H1 (cell line): ENCODE measurements at regions not wholly inside any gene's neighbourhood (a gene's known extent, or its start where the extent isn't known, plus 50 kb on each side); places are given as distances from the start of the nearest gene placed in this dataset.

Experiments used
- CTCF ChIA-PET: fragments of 300-600 bp; sonication (Branson Sonifier 250); formaldehyde crosslinking; loops from one replicate; lab custom pipeline; 2021; ENCODE audit not compliant: partially characterized antibody; lab: Charles Lee
- POLR2A ChIA-PET: fragments of 300-600 bp; sonication (Branson Sonifier 250); formaldehyde crosslinking; loops from one replicate; lab custom pipeline; 2021; ENCODE audit warnings: inconsistent platforms; ENCODE audit not compliant: partially characterized antibody; lab: Charles Lee
- DNase-seq, 2 experiments: peaks; one replicate each; pipeline versions ENCODE4 v3.0.0 to v3.0.0-alpha.2; 2010 to 2022; ENCODE audit warnings: low spot score in 2 of 2, low read depth in 1 of 2, mixed read lengths in 1 of 2
- FAIRE-seq: peaks from 2 replicates; lab custom pipeline; 2011; peaks lifted over from hg19 to GRCh38; lab: Jason Lieb, UNC
- H2AFZ ChIP-seq: 2 replicates; pipeline ENCODE4 v1.8.1; 2012; ENCODE audit warnings: low read length, inconsistent platforms
- H2AK5ac ChIP-seq: 2 replicates; pipeline ENCODE4 v1.6.1; 2013; ENCODE audit warnings: low read depth, low read length
- H2BK120ac ChIP-seq: replicated peaks from 2 replicates; pipeline ENCODE3; 2013; ENCODE audit warnings: low read depth, low read length, inconsistent platforms
- H2BK12ac ChIP-seq: 2 replicates; pipeline ENCODE4 v1.6.1; 2013; ENCODE audit warnings: low read depth, low read length
- H2BK15ac ChIP-seq: 2 replicates; pipeline ENCODE4 v1.6.1; 2013; ENCODE audit warnings: low read length
- H2BK20ac ChIP-seq: 2 replicates; pipeline ENCODE4 v1.6.1; 2013; ENCODE audit warnings: low read length
- H2BK5ac ChIP-seq: 2 replicates; pipeline ENCODE4 v1.6.1; 2013; ENCODE audit warnings: low read depth, low read length
- H3K14ac ChIP-seq: 2 replicates; pipeline ENCODE4 v1.6.1; 2013; ENCODE audit warnings: inconsistent platforms; ENCODE audit not compliant: insufficient read length
- H3K18ac ChIP-seq: 2 replicates; pipeline ENCODE4 v1.6.1; 2013; ENCODE audit warnings: low read length; ENCODE audit errors: extremely low read depth
- H3K23ac ChIP-seq: 2 replicates; pipeline ENCODE4 v1.6.1; 2013; ENCODE audit warnings: inconsistent platforms; ENCODE audit not compliant: insufficient read length
- H3K23me2 ChIP-seq: 2 replicates; pipeline ENCODE4 v1.6.1; 2013; ENCODE audit warnings: low read depth, low read length
- H3K27ac ChIP-seq: 2 replicates; pipeline ENCODE4 v1.6.1; 2011; ENCODE audit warnings: low read depth, low read length, inconsistent platforms
- H3K27me3 ChIP-seq, 4 experiments: replicated peaks in 1 of 4; 1 replicate in 1 of 4; 2 replicates in 3 of 4; pipeline versions ENCODE4 v1.6.1 to v1.8.1; 2011 to 2013; ENCODE audit warnings: low read length in 3 of 4, mild to moderate bottlenecking in 3 of 4, inconsistent platforms in 2 of 4, mixed read lengths in 2 of 4, moderate library complexity in 1 of 4; ENCODE audit not compliant: control insufficient read depth in 3 of 4, insufficient read depth in 3 of 4; ENCODE audit errors: extremely low read depth in 1 of 4
- H3K36me3 ChIP-seq, 4 experiments: 2 replicates each; pipeline versions ENCODE4 v1.6.1 to v1.8.1; 2011 to 2013; ENCODE audit warnings: mild to moderate bottlenecking in 4 of 4, low read length in 3 of 4, moderate library complexity in 2 of 4, control low read depth in 1 of 4, inconsistent platforms in 1 of 4; ENCODE audit not compliant: insufficient read depth in 4 of 4, control insufficient read depth in 2 of 4
- H3K4ac ChIP-seq: replicated peaks from 2 replicates; pipeline ENCODE3; 2013; ENCODE audit warnings: low read length, low read depth, mixed read lengths, inconsistent platforms; ENCODE audit not compliant: insufficient read length
- H3K4me1 ChIP-seq, 4 experiments: replicated peaks in 1 of 4; 1 replicate in 1 of 4; 2 replicates in 3 of 4; pipeline versions ENCODE4 v1.6.1 to v1.8.1; 2011 to 2013; ENCODE audit warnings: low read length in 3 of 4, inconsistent platforms in 2 of 4, mixed read lengths in 1 of 4; ENCODE audit not compliant: insufficient read depth in 4 of 4, control insufficient read depth in 3 of 4
- H3K4me2 ChIP-seq, 2 experiments: 2 replicates each; pipeline versions ENCODE4 v1.6.1 to v1.8.1; 2011 to 2013; ENCODE audit warnings: low read depth in 2 of 2, low read length in 2 of 2, control low read depth in 1 of 2, inconsistent platforms in 1 of 2, mild to moderate bottlenecking in 1 of 2; ENCODE audit not compliant: insufficient read depth in 1 of 2
- H3K4me3 ChIP-seq, 4 experiments: fragments of 200-600, 300-600 bp in 1 of 4; sonication (generic), shearing (Covaris generic), sonication (Bioruptor Twin) in 1 of 4; 2 replicates each; pipeline versions ENCODE4 v1.5.1 to v1.8.1; 2011 to 2016; ENCODE audit warnings: low read length in 4 of 4, low read depth in 3 of 4, control low read depth in 2 of 4, inconsistent platforms in 2 of 4, mild to moderate bottlenecking in 2 of 4, mixed read lengths in 1 of 4, moderate library complexity in 1 of 4; ENCODE audit not compliant: insufficient read depth in 2 of 4; ENCODE audit errors: extremely low read depth in 1 of 4
- H3K56ac ChIP-seq: replicated peaks from 2 replicates; pipeline ENCODE3; 2013; ENCODE audit warnings: low read depth, mild to moderate bottlenecking, mixed read lengths, low read length, inconsistent platforms; ENCODE audit not compliant: insufficient read length
- H3K79me1 ChIP-seq: 2 replicates; pipeline ENCODE4 v1.6.1; 2013; ENCODE audit warnings: low read depth, low read length, control low read depth
- H3K79me2 ChIP-seq, 2 experiments: 2 replicates each; pipeline versions ENCODE4 v1.6.1 to v1.8.1; 2012 to 2013; ENCODE audit warnings: low read length in 2 of 2, mild to moderate bottlenecking in 2 of 2, inconsistent platforms in 1 of 2; ENCODE audit not compliant: insufficient read depth in 2 of 2, control insufficient read depth in 1 of 2
- H3K9ac ChIP-seq, 4 experiments: replicated peaks in 1 of 4; 1 replicate in 1 of 4; 2 replicates in 3 of 4; pipeline versions ENCODE4 v1.6.1 to v1.8.1; 2011 to 2013; ENCODE audit warnings: low read depth in 3 of 4, low read length in 3 of 4, control low read depth in 2 of 4, mild to moderate bottlenecking in 2 of 4, moderate library complexity in 2 of 4, inconsistent platforms in 1 of 4; ENCODE audit errors: extremely low read depth in 1 of 4
- H3K9me3 ChIP-seq, 2 experiments: 2 replicates each; pipeline versions ENCODE4 v1.6.1 to v1.8.1; 2012 to 2013; ENCODE audit warnings: mild to moderate bottlenecking in 2 of 2, moderate library complexity in 2 of 2, control low read depth in 1 of 2, inconsistent platforms in 1 of 2, low read depth in 1 of 2, low read length in 1 of 2, mixed read lengths in 1 of 2; ENCODE audit not compliant: insufficient read depth in 2 of 2
- H4K20me1 ChIP-seq, 2 experiments: replicated peaks in 1 of 2; 2 replicates each; pipeline versions ENCODE3 to v1.8.1; 2011 to 2013; ENCODE audit warnings: inconsistent platforms in 2 of 2, low read length in 2 of 2, mild to moderate bottlenecking in 1 of 2; ENCODE audit not compliant: insufficient read depth in 2 of 2, control insufficient read depth in 1 of 2
- H4K5ac ChIP-seq: 2 replicates; pipeline ENCODE4 v1.6.1; 2013; ENCODE audit warnings: low read length, low read depth, mixed read lengths, inconsistent platforms; ENCODE audit not compliant: insufficient read length
- H4K8ac ChIP-seq: 2 replicates; pipeline ENCODE4 v1.8.0; 2013; ENCODE audit warnings: mild to moderate bottlenecking, moderate library complexity, low read length, inconsistent platforms; ENCODE audit not compliant: insufficient read depth; ENCODE audit errors: extremely low read depth
- H4K91ac ChIP-seq: replicated peaks from 2 replicates; pipeline ENCODE3; 2013; ENCODE audit warnings: low read length, mixed read lengths, inconsistent platforms; ENCODE audit not compliant: insufficient read length
- CBX8 ChIP-seq: fragments of 300-800, 300-1000 bp; sonication (generic); IDR thresholded peaks from 2 replicates; pipeline ENCODE4 v1.7.1; 2016; ENCODE audit warnings: low read depth, low read length, borderline replicate concordance
- EP300 ChIP-seq, 2 experiments: IDR thresholded peaks; 1 replicate in 1 of 2; 2 replicates in 1 of 2; pipeline ENCODE4 v1.6.1; 2011 to 2012; ENCODE audit warnings: low read depth in 2 of 2, low read length in 2 of 2, mild to moderate bottlenecking in 2 of 2, borderline replicate concordance in 1 of 2, inconsistent platforms in 1 of 2, moderate library complexity in 1 of 2
- FOSL1 ChIP-seq: IDR thresholded peaks from 2 replicates; pipeline ENCODE4 v1.6.1; 2011; ENCODE audit warnings: mild to moderate bottlenecking, low read depth, low read length, moderate library complexity; ENCODE audit not compliant: insufficient read depth
- KDM4A ChIP-seq: IDR thresholded peaks from one replicate; pipeline ENCODE4 v1.7.1; 2012; ENCODE audit warnings: low read depth, mild to moderate bottlenecking, moderate library complexity, low read length, inconsistent platforms; ENCODE audit not compliant: severe bottlenecking
- RNF2 ChIP-seq: fragments of 200-900, 300-1000 bp; sonication (generic); IDR thresholded peaks from 2 replicates; pipeline ENCODE4 v1.7.1; 2016; ENCODE audit warnings: borderline replicate concordance, low read depth, mild to moderate bottlenecking, antibody characterized with exemption, low read length; ENCODE audit not compliant: poor library complexity, severe bottlenecking; ENCODE audit errors: missing control alignments
- SIRT6 ChIP-seq: IDR thresholded peaks from one replicate; pipeline ENCODE4 v1.7.1; 2012; ENCODE audit warnings: low read length, inconsistent platforms
- SP1 ChIP-seq: IDR thresholded peaks from 2 replicates; pipeline ENCODE4 v1.6.1; 2011; ENCODE audit warnings: low read depth, low read length
- SRF ChIP-seq: IDR thresholded peaks from 2 replicates; pipeline ENCODE4 v1.6.1; 2011; ENCODE audit warnings: mild to moderate bottlenecking, low read depth, low read length, moderate library complexity
- TCF12 ChIP-seq: IDR thresholded peaks from 2 replicates; pipeline ENCODE4 v1.6.1; 2011; ENCODE audit warnings: low read depth, mild to moderate bottlenecking, low read length
- USF2 ChIP-seq: IDR thresholded peaks from 2 replicates; pipeline ENCODE4 v1.6.1; 2011; ENCODE audit warnings: low read length, improper control_type of control experiment
- ZNF274 ChIP-seq: IDR thresholded peaks from 2 replicates; pipeline ENCODE4 v1.7.0; 2012; ENCODE audit warnings: low read length, borderline replicate concordance; ENCODE audit errors: extremely low read depth
- WGBS, 2 experiments: shearing (Covaris generic) in 1 of 2; methylation state at CpG; one replicate each; pipeline versions ENCODE4 v1.1.6 to v1.1.7; 2013 to 2015; ENCODE audit warnings: low lambda C conversion rate in 2 of 2, mixed read lengths in 2 of 2, inconsistent platforms in 1 of 2, low coverage in 1 of 2, missing lambda C conversion rate in 1 of 2; ENCODE audit not compliant: insufficient replicate concordance in 2 of 2, insufficient coverage in 1 of 2, insufficient read length in 1 of 2; ENCODE audit errors: extremely low coverage in 1 of 2, missing lambda C conversion rate in 1 of 2; 5-methylcytosine and 5-hydroxymethylcytosine counted together

GRCh38 chr18:79603321-79604204, 76.0 kb upstream of the CTDP1 start:
- ChIA-PET POLR2A (no interaction called here), CTCF (interaction anchor here (1.1 to 1.6 kb wide), 2 partner anchors 9 to 11 kb away, joined by 3 to 5 read pairs; no protein-coding TSS in a partner anchor)
- Histone ChIP-seq H3K23ac (no peak overlapping the region), H3K14ac (no peak overlapping the region), H3K18ac (no peak overlapping the region), H2BK20ac (no peak overlapping the region), H3K27me3 (no peaks in the 10 kb centered on the region), H3K9ac (no peak overlapping the region), H3K4me1 (no peaks in the 10 kb centered on the region), H3K27ac (no peak overlapping the region), H4K91ac (no peak overlapping the region), H2BK15ac (no peak overlapping the region), H3K4ac (no peak overlapping the region), H3K79me2 (no peaks in the 10 kb centered on the region), H3K56ac (no peak overlapping the region), H2BK5ac (no peak overlapping the region), H3K79me1 (no peaks in the 10 kb centered on the region; the same call in 1 of the 2 replicates), H3K4me3 (no peak overlapping the region), H3K36me3 (no peaks in the 10 kb centered on the region), H2BK12ac (no peak overlapping the region), H2AFZ (no peak overlapping the region), H3K9me3 (no peaks in the 10 kb centered on the region; a peak in 1 of 4 replicates), H4K5ac (no peak overlapping the region), H3K23me2 (no peaks in the 10 kb centered on the region), H3K4me2 (no peak overlapping the region), H2AK5ac (no peak overlapping the region), H4K20me1 (peaks cover 0 to 2% of the 10 kb centered on the region in 2 experiments), H2BK120ac (no peak overlapping the region), H4K8ac (no peak overlapping the region)
- DNase-seq (no peak), FAIRE-seq (no peak)
- 93% methylated on average over 33 of the region's 37 CpGs; no CpG with 5 or more reads in 1 of the 2 experiments for WGBS, 2 experiments
- TF ChIP-seq KDM4A: no peak
- no peak for TF ChIP-seq USF2
- TF ChIP-seq CBX8: no peak
- no peak for TF ChIP-seq TCF12
- TF ChIP-seq RNF2: no peak
- no peak for TF ChIP-seq FOSL1
- TF ChIP-seq SRF: no peak
- no peak for TF ChIP-seq EP300 (IDR thresholded peaks at IDR 0.05; ENCODE audit: borderline replicate concordance in 1 of 2, low read depth in 2 of 2, low read length in 2 of 2)
- no peak for TF ChIP-seq SIRT6
- no peak for TF ChIP-seq ZNF274
- TF ChIP-seq SP1: no peak
